Hypothalamus (tissue), 51 donors: ENCODE measurements at regions not wholly inside any gene's neighbourhood (a gene's known extent, or its start where the extent isn't known, plus 50 kb on each side); places are given as distances from the start of the nearest gene placed in this dataset.
"Not testable (repeated sequence)": the region's sequence is repeated elsewhere in the genome, so short reads cannot be mapped to it uniquely, and the experiment has no call there.

ENCODE experiments used
- DNase-seq, 51 donors: peaks; one replicate each; lab custom pipeline; 2025; lab: John Stamatoyannopoulos, UW

DNA sequence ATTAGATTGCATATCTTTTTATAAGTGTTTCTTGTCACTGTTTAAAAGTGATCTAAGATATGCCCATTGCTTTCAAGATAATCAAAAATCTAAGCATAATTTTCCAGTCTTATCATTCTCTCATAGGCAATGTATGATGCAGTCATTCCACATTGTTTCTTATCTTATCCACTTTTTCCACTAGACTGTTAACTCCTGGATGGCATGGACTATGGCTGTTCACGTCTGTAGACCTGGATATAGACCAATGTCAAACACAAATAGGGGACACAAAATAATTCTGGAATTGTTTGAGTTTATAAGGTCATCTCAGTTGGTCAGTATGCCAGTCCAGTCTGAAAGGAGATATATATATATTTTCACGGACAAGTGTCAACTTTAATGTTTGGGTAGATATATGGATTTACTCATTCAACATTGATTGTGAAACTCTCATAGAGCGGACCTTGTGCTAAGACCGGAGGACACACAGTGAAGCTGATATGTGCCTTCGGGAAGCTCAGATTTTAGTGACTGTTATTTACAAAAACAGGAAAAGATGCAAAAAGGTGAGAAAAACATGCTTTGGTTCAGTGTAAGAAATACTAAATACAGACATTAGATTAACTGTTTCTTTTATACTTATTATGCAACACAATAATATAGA lies 689.4 kb upstream of the SLC8A1 start:
- no peak for DNase-seq

GRCh38 chr2:41142478-41142877 lies 690.6 kb upstream of the SLC8A1 start:
- no peak for DNase-seq

DNA sequence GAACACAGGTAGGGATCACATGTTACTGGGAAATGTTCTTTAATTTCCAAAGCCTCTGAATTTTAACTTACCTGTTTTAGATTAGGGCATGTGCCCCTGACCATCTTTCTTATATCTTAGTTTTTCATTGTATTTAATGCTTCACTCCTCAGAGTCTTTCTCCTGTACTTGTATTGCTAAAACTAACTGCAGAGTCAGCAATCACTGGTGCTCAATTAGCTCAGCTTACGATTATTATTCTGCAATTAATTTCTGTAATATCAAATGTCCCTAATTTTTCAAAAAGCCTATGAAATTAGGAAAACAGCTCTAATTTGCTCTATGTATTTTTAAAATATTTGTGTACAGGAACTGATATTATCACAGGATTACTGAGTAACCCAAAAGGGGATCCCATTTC lies 693.2 kb upstream of the SLC8A1 start:
- no peak for DNase-seq

GRCh38 chr2:41149054-41149453 lies 697.2 kb upstream of the SLC8A1 start:
- DNase-seq = no peak

DNA sequence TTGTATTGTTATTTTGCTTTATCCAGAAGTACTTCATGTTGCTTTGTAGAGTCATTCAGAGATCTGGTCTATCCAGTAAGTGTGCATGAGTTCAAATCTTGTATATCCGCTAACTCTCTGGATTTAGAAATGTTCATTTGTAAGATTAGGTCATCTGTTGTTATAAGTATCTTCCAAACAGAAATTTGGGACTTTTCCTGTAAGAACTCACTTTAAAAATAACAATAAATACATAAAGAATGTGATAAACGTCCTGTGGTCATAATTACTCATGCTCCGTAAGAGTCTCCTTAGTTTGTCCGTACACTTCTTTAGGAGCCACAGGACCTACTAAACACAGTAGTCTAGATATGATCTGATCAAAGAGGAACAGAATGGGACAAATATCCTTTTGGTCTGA lies 699.9 kb upstream of the SLC8A1 start:
- no peak for DNase-seq

DNA sequence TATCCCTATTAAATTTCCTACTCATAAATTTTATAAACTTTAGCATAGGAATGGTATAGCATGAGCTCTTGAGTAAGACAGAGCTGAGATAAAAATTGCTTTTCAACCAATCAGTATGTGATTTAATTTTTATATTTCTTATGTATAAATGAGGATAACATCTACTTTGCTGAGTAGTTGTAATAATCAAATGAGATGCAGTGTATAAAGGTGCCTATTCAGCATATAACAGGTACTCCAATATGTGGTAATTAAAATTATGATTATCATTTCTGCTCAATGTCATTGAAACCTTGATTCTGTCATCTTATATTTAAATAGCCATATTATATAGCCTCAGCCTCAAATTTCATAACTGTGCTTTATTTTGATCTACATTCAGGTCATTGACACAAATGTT lies 700.4 kb upstream of the SLC8A1 start:
- no peak for DNase-seq

DNA sequence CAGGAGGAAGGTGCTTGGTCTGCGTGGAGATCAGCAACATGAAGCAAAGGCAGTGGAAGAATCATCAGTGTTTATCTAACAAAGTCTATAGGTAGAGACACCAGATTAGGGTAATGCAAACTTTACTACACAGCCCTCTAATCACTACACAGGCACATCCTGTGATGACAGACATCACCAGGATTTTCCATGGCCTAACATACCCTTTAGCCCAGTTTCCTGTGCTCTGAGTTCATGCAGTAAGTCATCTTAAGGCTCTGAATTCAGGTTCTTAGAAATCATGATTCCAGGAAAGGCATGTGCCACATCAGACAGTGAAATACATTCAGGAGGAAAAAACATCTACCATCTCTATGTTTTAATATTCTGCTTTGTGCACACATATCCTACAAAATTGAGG lies 708.5 kb upstream of the SLC8A1 start:
- DNase-seq = no peak

- DNase-seq = no peak
These were observed 715.1 kb upstream of the SLC8A1 start for GRCh38 chr2:41167014-41167413.

DNA sequence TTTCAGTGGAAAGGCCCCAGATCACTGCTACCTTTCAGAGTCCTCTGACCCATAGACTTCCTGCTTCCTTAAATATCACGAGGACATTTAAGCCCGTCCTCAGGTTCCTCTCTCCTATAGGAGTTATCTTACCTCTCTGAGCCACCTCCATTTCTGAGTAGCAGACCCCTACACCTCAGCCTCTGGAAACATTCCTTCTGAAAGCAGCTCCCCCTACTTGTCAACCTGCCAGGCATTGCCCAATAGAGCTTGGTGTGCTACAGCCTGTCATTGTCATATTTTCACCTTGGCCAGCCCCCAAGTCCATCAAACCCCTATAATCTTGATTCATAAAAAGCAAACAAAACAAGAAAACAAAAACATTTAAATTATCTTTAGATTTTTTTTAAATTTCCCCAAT lies 717.9 kb upstream of the SLC8A1 start:
- DNase-seq = no peak

GRCh38 chr2:41170589-41170988 lies 718.7 kb upstream of the SLC8A1 start:
- no peak for DNase-seq

- no peak for DNase-seq
These were observed 728.5 kb upstream of the SLC8A1 start for GRCh38 chr2:41180387-41180786.

DNA sequence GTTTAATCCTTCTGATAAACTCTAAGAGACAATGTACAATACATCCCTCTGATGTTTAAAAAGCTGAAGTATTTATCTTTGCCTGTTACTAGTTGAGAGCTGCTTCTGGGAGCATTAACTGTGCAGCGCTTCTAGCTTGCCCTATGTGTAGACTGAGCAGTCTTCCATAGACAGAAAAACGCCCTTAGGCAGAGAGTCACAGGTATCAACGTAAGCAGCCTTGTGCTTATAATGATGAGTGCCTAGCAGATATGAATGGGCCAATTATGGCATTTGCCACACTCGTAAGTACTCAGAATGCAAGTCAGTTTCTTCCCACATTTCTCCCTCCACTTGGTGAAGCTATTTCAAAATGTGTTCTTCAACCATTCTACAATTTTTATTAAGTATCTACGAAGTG lies 731.1 kb upstream of the SLC8A1 start:
- DNase-seq = no peak

DNA sequence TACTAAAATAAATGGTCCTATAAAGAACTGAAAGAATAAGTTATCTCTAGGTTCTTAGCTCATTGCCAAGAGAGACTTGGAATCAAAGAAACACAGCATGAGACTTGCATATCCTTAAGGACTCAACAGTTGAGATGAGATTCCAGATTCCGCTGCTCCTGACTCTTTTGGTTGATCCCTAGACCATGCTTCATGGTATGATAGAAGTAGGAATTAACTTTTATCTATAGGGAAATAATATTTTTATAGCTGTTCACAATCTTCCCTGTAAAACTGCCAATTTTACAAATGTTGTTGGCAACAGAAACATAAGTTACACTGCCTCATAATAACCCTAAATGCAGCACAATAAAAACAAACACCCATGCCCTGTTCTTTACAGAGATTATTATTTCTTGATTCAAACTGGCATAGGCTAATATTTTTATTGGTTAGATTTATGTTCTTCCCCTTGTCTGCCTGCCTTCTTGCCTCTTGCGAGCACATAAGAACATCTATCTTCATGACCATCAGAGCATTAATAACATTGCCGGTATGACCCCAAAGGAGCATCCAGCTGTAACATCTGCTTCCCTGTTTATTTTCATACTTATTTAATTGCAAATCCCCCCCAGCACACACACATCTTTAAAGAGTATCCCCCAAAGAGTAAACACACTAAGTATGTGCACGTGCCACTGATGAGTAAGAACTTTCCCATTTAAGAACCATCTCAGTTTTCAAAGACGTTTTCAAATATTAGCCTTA lies 735.7 kb upstream of the SLC8A1 start:
- no peak for DNase-seq

DNA sequence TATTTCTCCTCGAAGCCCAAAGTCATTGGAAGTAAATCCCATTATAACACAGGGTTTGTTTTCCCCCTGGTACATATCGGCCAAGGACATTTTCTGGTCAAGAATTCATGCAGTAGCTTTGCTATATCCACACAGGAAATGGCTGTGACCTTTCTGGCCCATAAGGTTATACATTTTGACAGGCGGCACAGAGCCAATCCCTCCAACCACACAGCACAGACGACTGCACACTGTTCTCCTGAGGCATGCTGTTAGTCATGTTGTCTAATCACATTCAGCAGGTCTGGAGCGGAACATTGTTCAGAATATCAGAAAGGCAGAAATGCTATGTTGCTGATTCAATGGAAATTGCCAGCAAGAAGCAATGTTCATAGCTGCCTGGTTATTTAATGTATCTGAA lies 742.3 kb upstream of the SLC8A1 start:
- peak in 1 of 51 donors; percentile 1 for DNase-seq

DNA sequence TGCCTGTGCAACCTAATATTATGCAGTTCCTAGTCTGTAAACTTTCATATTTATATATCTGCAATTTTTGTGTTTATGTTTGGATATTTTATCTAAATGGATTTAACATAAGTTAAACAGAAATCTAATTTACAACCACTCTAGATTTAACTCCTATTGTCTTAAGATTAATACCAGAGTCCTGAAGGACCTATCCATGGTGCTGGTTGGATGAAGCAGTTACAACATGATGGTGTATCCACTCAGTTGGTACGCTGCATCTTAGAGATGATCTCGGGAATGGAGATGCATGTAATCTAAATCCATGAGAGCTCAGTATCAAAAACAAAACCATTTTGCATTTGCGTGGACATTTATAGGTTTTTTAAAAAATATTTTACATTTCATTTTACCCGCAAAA lies 745.9 kb upstream of the SLC8A1 start:
- DNase-seq = no peak

- no peak for DNase-seq
These were observed 747.4 kb upstream of the SLC8A1 start for GRCh38 chr2:41199334-41199733.

GRCh38 chr2:41204315-41204714 lies 752.4 kb upstream of the SLC8A1 start:
- DNase-seq = no peak

DNA sequence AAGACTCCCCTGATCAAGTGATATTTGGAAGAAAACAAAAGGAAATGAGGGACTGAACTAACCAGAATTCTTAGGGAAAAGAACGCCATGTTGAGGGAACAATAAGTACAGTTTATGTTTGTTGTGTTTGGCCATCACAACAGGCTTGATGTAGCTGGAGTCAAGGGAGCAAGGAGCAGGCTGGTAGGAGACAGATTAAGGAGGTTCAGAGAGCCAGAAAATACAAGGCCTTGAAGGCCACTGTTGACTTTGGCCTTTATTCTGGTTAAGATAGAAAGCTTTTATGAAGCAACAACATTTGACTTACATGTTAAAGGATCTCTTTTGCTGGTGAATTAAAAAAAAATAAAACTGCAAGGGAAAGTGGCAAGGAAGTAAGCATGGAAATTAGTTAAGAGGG lies 754.1 kb upstream of the SLC8A1 start:
- no peak for DNase-seq

DNA sequence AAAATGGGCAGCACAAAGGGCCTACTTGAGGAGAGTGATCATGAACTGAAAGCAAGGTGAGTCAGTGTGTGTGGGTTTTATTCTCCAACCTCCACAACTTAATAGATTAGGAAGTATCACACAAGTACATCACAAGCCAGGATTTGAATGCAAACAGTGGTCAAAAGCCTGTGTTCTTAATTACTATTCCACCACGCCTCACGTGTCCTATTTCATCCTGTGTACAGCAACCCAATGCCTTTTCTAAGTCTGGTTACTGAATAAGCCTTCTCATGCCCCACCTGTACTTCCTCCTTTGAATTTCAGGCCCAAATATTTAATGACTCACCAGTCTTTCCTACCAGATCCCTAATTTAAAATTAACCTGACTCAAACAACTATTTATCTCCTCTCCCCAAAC lies 755.7 kb upstream of the SLC8A1 start:
- no peak for DNase-seq

GRCh38 chr2:41210030-41210429 lies 758.1 kb upstream of the SLC8A1 start:
- DNase-seq = not testable (repeated sequence)

DNA sequence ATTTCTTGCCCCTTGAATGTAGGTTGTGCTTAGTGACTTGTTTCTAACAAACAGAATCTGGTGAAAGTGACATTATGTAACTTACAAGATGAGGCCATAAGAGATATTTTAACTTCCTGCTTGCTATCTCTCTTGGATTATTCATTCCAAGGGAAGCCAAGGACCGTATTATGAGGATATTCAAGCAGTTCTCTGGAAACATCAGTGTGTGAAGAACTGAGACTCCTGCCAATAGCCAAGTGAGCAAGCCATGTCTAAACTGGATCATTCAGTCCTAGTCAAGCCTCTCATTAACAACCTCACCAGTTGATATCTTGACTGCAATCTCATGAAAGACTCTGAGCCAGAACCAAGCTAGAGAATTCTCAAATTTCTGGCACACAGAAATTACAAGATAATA lies 765.1 kb upstream of the SLC8A1 start:
- DNase-seq = no peak

DNA sequence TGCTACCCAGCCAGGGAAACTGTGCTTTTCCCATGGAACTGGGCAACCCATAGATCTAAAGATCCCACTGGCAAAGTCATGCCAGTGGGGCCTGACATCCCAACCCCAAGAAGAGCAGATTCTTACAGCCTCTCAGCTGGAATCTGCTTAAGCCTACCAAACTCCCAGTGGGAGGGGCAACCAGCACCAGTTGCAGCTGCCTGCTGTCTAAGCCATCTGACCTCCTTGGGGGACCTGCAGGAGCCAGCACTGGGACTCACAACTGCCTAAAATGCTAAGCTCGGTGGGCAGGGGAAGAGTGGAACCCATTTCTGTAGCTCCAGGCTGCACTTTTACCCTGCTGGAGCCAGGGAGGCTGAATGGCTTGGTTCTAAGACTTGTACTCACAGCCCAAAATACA lies 770.7 kb upstream of the SLC8A1 start:
- no peak for DNase-seq

GRCh38 chr2:41234093-41234492 lies 782.2 kb upstream of the SLC8A1 start:
- DNase-seq = no peak
